Limb (tissue), 2 donors: ENCODE measurements at regions not wholly inside any gene's neighbourhood (a gene's known extent, or its start where the extent isn't known, plus 50 kb on each side); places are given as distances from the start of the nearest gene placed in this dataset.

Experiments
- DNase-seq, 2 donors: peaks; one replicate each; pipeline ENCODE4 v3.0.0-alpha.2; 2016; ENCODE audit errors: extremely low spot score in 2 of 2

- no peak for DNase-seq
Observed at GRCh38 chr3:178036451-178037144, 499.6 kb upstream of the KCNMB2 start.

GRCh38 chr3:178041931-178042330, 494.3 kb upstream of the KCNMB2 start:
- DNase-seq: no peak

GRCh38 chr3:178042376-178042775, 493.9 kb upstream of the KCNMB2 start:
- DNase-seq: peak in 1 of 2 donors; percentile 33

- DNase-seq: no peak
Observed at GRCh38 chr3:178043084-178043483, 493.2 kb upstream of the KCNMB2 start.

- no peak for DNase-seq
Observed at GRCh38 chr3:178044320-178044719, 491.9 kb upstream of the KCNMB2 start.

GRCh38 chr3:178047496-178047895, 488.7 kb upstream of the KCNMB2 start:
- DNase-seq: no peak

GRCh38 chr3:178048768-178049167, 487.5 kb upstream of the KCNMB2 start:
- DNase-seq: no peak

GRCh38 chr3:178054471-178054870, 481.8 kb upstream of the KCNMB2 start:
- DNase-seq: no peak

GRCh38 chr3:178055939-178056338, 480.3 kb upstream of the KCNMB2 start:
- no peak for DNase-seq

GRCh38 chr3:178056868-178057267, 479.4 kb upstream of the KCNMB2 start:
- DNase-seq: no peak

- DNase-seq: no peak
Observed at GRCh38 chr3:178058629-178059028, 477.6 kb upstream of the KCNMB2 start.

GRCh38 chr3:178059119-178059518, 477.1 kb upstream of the KCNMB2 start:
- peak in 1 of 2 donors; percentile 49 for DNase-seq

- no peak for DNase-seq
Observed at GRCh38 chr3:178059836-178060235, 476.4 kb upstream of the KCNMB2 start.

- no peak for DNase-seq
Observed at GRCh38 chr3:178060407-178060806, 475.8 kb upstream of the KCNMB2 start.

GRCh38 chr3:178062126-178062525, 474.1 kb upstream of the KCNMB2 start:
- no peak for DNase-seq

- DNase-seq: no peak
Observed at GRCh38 chr3:178063461-178063860, 472.8 kb upstream of the KCNMB2 start.

GRCh38 chr3:178067721-178068120, 468.5 kb upstream of the KCNMB2 start:
- DNase-seq: no peak

- DNase-seq: peak in 1 of 2 donors; percentile 51
Observed at GRCh38 chr3:178072391-178073305, 463.6 kb upstream of the KCNMB2 start.

- DNase-seq: no peak
Observed at GRCh38 chr3:178073366-178073765, 462.9 kb upstream of the KCNMB2 start.

- DNase-seq: no peak
Observed at GRCh38 chr3:178075344-178075743, 460.9 kb upstream of the KCNMB2 start.

- DNase-seq: peak; percentile 53 to 79
Observed at GRCh38 chr3:178078953-178079352, 457.3 kb upstream of the KCNMB2 start.

GRCh38 chr3:178079966-178080365, 456.3 kb upstream of the KCNMB2 start:
- no peak for DNase-seq
